ENCODE measurements at regions not wholly inside any gene's neighbourhood (a gene's known extent, or its start where the extent isn't known, plus 50 kb on each side); places are given as distances from the start of the nearest gene placed in this dataset.

GRCh38 chr5:68479524-68479923 is 264.0 kb downstream of the PIK3R1 start:
- TF ChIP-seq POLR2A (IDR thresholded peaks at IDR 0.05; ENCODE audit: low read length) (no peak), GATA1 (IDR thresholded peaks at IDR 0.05; ENCODE audit: low read depth, low read length) (no peak)
